Stomach (tissue), 8 donors: ENCODE measurements at regions not wholly inside any gene's neighbourhood (a gene's known extent, or its start where the extent isn't known, plus 50 kb on each side); places are given as distances from the start of the nearest gene placed in this dataset.

Experiments
- DNase-seq, 2 donors: peaks; one replicate each; pipeline versions ENCODE4 v3.0.0 to v3.0.0-alpha.2; 2013 to 2019
- H3K27ac ChIP-seq, 5 donors: fragments of 200-600 bp in 4 of 5; sonication (generic) in 4 of 5; one replicate each; pipeline ENCODE4 v1.5.1; 2013 to 2019; ENCODE audit warnings: mild to moderate bottlenecking in 1 of 5, moderate library complexity in 1 of 5
- H3K27me3 ChIP-seq, 3 donors: fragments of 200-600 bp; sonication (generic); one replicate each; pipeline ENCODE4 v1.5.1; 2017 to 2019; ENCODE audit warnings: mixed run types in 1 of 3
- H3K36me3 ChIP-seq, 4 donors: fragments of 200-600 bp; sonication (generic); 1 replicate in 3 of 4; 2 replicates in 1 of 4; pipeline ENCODE4 v1.5.1; 2016 to 2019
- H3K4me1 ChIP-seq, 4 donors: fragments of 200-600 bp; sonication (generic); one replicate each; pipeline ENCODE4 v1.5.1; 2016 to 2019
- H3K4me3 ChIP-seq, 4 donors: fragments of 200-600 bp; sonication (generic) in 3 of 4; one replicate each; pipeline ENCODE4 v1.5.1; 2016 to 2019; ENCODE audit warnings: mild to moderate bottlenecking in 1 of 4
- H3K9me3 ChIP-seq, 4 donors: fragments of 200-600 bp; sonication (generic); one replicate each; pipeline ENCODE4 v1.5.1; 2016 to 2019
- CTCF ChIP-seq, 7 experiments: fragments of 450-650 bp in 4 of 7; fragments of 200-600 bp in 3 of 7; sonication (generic) in 3 of 7; IDR thresholded peaks; one replicate each; pipeline ENCODE4 v1.5.1; 2016 to 2019; ENCODE audit warnings: antibody characterized with exemption in 7 of 7, control low read depth in 2 of 7, mild to moderate bottlenecking in 1 of 7
- EP300 ChIP-seq: sonication (generic); formaldehyde crosslinking; IDR thresholded peaks from one replicate; pipeline ENCODE4 v1.6.1; 2017; ENCODE audit warnings: antibody characterized with exemption
- POLR2A ChIP-seq, 4 donors: fragments of 450-650 bp; IDR thresholded peaks; one replicate each; pipeline ENCODE4 v1.6.1; 2016; ENCODE audit warnings: antibody characterized with exemption in 4 of 4, control low read depth in 2 of 4, mild to moderate bottlenecking in 1 of 4, moderate library complexity in 1 of 4
- POLR2AphosphoS5 ChIP-seq, 3 donors: sonication (generic); formaldehyde crosslinking; IDR thresholded peaks; one replicate each; pipeline ENCODE4 v1.6.1; 2016; ENCODE audit warnings: antibody characterized with exemption in 3 of 3
- WGBS, 5 donors: extraction: QIAGEN DNeasy Blood & Tissue Kit in 3 of 5; methylation state at CpG; one replicate each; pipeline versions ENCODE4 v1.1.5 to v1.1.7; 2013 to 2018; 5-methylcytosine and 5-hydroxymethylcytosine counted together
- intact Hi-C: fragments of 100-400 bp; cut with DNase I; formaldehyde crosslinking; loops from one replicate; pipeline ENCODE4 v1.15.1; 2023; ENCODE audit warnings: low total_unique reads
- donor health status: healthy with polysubstance abuse.
- donor health status: Bipolar disorder and iron deficiency.
- donor health status: healthy.

GRCh38 chr4:180799798-180800197 is 1443.4 kb upstream of the TENM3 start:
- no peak for TF ChIP-seq POLR2A (IDR thresholded peaks at IDR 0.05)
- no peak for TF ChIP-seq POLR2AphosphoS5 (IDR thresholded peaks at IDR 0.05)
- no peak for TF ChIP-seq CTCF (IDR thresholded peaks at IDR 0.05)
- no peak for TF ChIP-seq EP300
- 49 to 67% (median 55%) methylated on average over 5 of the region's 5 CpGs for WGBS, 5 donors

GRCh38 chr4:180805101-180805500 is 1438.1 kb upstream of the TENM3 start:
- H3K4me1 ChIP-seq: no peaks in the 10 kb centered on the region
- no peak for TF ChIP-seq POLR2A (IDR thresholded peaks at IDR 0.05)
- TF ChIP-seq CTCF (IDR thresholded peaks at IDR 0.05): no peak
- no peak for TF ChIP-seq EP300
- no peak for TF ChIP-seq POLR2AphosphoS5 (IDR thresholded peaks at IDR 0.05)
- no peaks in the 10 kb centered on the region for H3K9me3 ChIP-seq
- H3K36me3 ChIP-seq: no peaks in the 10 kb centered on the region
- intact Hi-C loops: no loop called here
- no peak overlapping the region for H3K4me3 ChIP-seq
- H3K27ac ChIP-seq: no peak overlapping the region
- DNase-seq: no peak
- WGBS, 5 donors: 84 to 88% (median 87%) methylated on average over 4 of the region's 4 CpGs
- no peaks in the 10 kb centered on the region for H3K27me3 ChIP-seq

More at GRCh38 chr4:180799798-180800197, 1443.4 kb upstream of the TENM3 start:
- Histone ChIP-seq H3K27me3 (peaks cover 0 to 6% (median 0%) of the 10 kb centered on the region in 3 donors), H3K4me1 (no peaks in the 10 kb centered on the region), H3K9me3 (no peaks in the 10 kb centered on the region), H3K4me3 (no peak overlapping the region), H3K27ac (no peak overlapping the region), H3K36me3 (no peaks in the 10 kb centered on the region)
- DNase-seq: no peak
- intact Hi-C loops: no loop called here

GRCh38 chr4:180808862-180809261 is 1434.3 kb upstream of the TENM3 start:
- 54 to 77% (median 66%) methylated on average over 2 of the region's 2 CpGs for WGBS, 5 donors
- TF ChIP-seq EP300 (no peak), POLR2A (IDR thresholded peaks at IDR 0.05) (no peak), CTCF (IDR thresholded peaks at IDR 0.05) (no peak), POLR2AphosphoS5 (IDR thresholded peaks at IDR 0.05) (no peak)

GRCh38 chr4:180809439-180809838 is 1433.8 kb upstream of the TENM3 start:
- no peak for DNase-seq
- no peaks in the 10 kb centered on the region for H3K27me3 ChIP-seq
- no peaks in the 10 kb centered on the region for H3K4me1 ChIP-seq
- no peak overlapping the region for H3K27ac ChIP-seq
- intact Hi-C loops: no loop called here
- H3K4me3 ChIP-seq: no peak overlapping the region
- 26 to 42% (median 36%) methylated on average over 4 of the region's 4 CpGs for WGBS, 5 donors
- H3K9me3 ChIP-seq: no peaks in the 10 kb centered on the region
- TF ChIP-seq POLR2A (IDR thresholded peaks at IDR 0.05): no peak
- no peak for TF ChIP-seq EP300
- TF ChIP-seq POLR2AphosphoS5 (IDR thresholded peaks at IDR 0.05): no peak
- no peak for TF ChIP-seq CTCF (IDR thresholded peaks at IDR 0.05)
- H3K36me3 ChIP-seq: no peaks in the 10 kb centered on the region

More at GRCh38 chr4:180808862-180809261, 1434.3 kb upstream of the TENM3 start:
- Histone ChIP-seq H3K4me1 (no peaks in the 10 kb centered on the region), H3K4me3 (no peak overlapping the region), H3K27ac (no peak overlapping the region), H3K9me3 (no peaks in the 10 kb centered on the region), H3K36me3 (no peaks in the 10 kb centered on the region), H3K27me3 (no peaks in the 10 kb centered on the region)
- DNase-seq: no peak
- intact Hi-C loops: no loop called here
